Ovary (tissue), 7 donors: ENCODE measurements at regions not wholly inside any gene's neighbourhood (a gene's known extent, or its start where the extent isn't known, plus 50 kb on each side); places are given as distances from the start of the nearest gene placed in this dataset.

Experiments used
- DNase-seq, 5 donors: peaks; one replicate each; pipeline ENCODE4 v3.0.0-alpha.2; 2019 to 2020
- H3K27ac ChIP-seq, 2 donors: fragments of 200-600 bp; one replicate each; pipeline versions ENCODE4 v1.5.1 to v1.8.0; 2019 to 2022
- H3K27me3 ChIP-seq: fragments of 200-600 bp; one replicate; pipeline ENCODE4 v1.8.0; 2022
- H3K36me3 ChIP-seq: fragments of 200-600 bp; sonication (generic); one replicate; pipeline ENCODE4 v1.5.1; 2019
- H3K4me1 ChIP-seq: one replicate; pipeline ENCODE4 v1.8.1; 2013; ENCODE audit warnings: mild to moderate bottlenecking, moderate library complexity; ENCODE audit not compliant: insufficient read depth
- H3K4me3 ChIP-seq: fragments of 200-600 bp; sonication (generic); one replicate; pipeline ENCODE4 v1.5.1; 2017
- H3K9me3 ChIP-seq, 2 donors: fragments of 200-600 bp in 1 of 2; sonication (generic) in 1 of 2; one replicate each; pipeline versions ENCODE4 v1.5.1 to v1.8.1; 2013 to 2019; ENCODE audit warnings: mild to moderate bottlenecking in 1 of 2, moderate library complexity in 1 of 2
- EP300 ChIP-seq: sonication (generic); formaldehyde crosslinking; IDR thresholded peaks from one replicate; pipeline ENCODE4 v1.6.1; 2017; ENCODE audit warnings: antibody characterized with exemption
- POLR2A ChIP-seq: fragments of 450-650 bp; IDR thresholded peaks from one replicate; pipeline ENCODE4 v1.6.1; 2017; ENCODE audit warnings: antibody characterized with exemption, mild to moderate bottlenecking, moderate library complexity
- WGBS, 3 donors: extraction: QIAGEN DNeasy Blood & Tissue Kit in 1 of 3; methylation state at CpG; one replicate each; pipeline versions ENCODE4 v1.1.5 to v1.1.7; 2013 to 2017; 5-methylcytosine and 5-hydroxymethylcytosine counted together
- intact Hi-C, 4 donors: fragments of 100-400 bp; cut with DNase I; formaldehyde crosslinking; loops; one replicate each; pipeline versions ENCODE4 v1.11.0 to v1.15.1; 2022 to 2023
- TF ChIP-seq, protein P1 (sequence below), 3 donors: fragments of 450-650 bp in 2 of 3; fragments of 200-600 bp in 1 of 3; IDR thresholded peaks; one replicate each; pipeline versions ENCODE4 v1.5.1 to v1.8.0; 2016 to 2022; ENCODE audit warnings: antibody characterized with exemption in 3 of 3, mild to moderate bottlenecking in 1 of 3
- donor health status: DM: no; HTN: no; CAD: no; lungs with moderate emphysema.
- donor health status: DM: no; HTN: no; CAD: no.
- donor health status: Bipolar disorder and iron deficiency.
- donor health status: DM: no; HTN: no; CAD: no.
- donor health status: DM: yes; HTN: yes; CAD: no.

DNA sequence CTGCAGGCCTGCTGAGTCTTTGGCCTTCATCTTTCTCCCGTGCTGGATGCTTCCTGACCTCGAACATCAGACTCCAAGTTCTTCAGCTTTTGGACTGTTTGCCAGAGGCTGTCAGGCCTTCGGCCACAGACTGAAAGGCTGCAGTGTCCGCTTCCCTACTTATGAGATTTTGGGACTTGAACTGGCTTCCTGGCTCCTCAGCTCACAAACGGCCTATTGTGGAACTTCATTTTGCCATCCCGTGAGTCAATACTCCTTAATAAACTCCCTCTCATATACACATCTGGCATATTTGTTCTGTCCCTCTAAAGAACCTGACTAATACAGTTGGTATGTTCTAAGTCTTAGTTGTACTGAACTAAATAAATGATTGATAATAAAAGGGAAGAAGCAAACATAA lies 702.8 kb upstream of the LINC00305 start:
- 77 to 84% (median 77%) methylated on average over 6 of the region's 6 CpGs for WGBS, 3 donors
- H3K36me3 ChIP-seq: no peaks in the 10 kb centered on the region
- no peaks in the 10 kb centered on the region for H3K9me3 ChIP-seq
- H3K27ac ChIP-seq: no peak overlapping the region
- no peak for DNase-seq
- intact Hi-C loops: no loop called here
- no peaks in the 10 kb centered on the region for H3K27me3 ChIP-seq
- H3K4me1 ChIP-seq: no peaks in the 10 kb centered on the region
- TF ChIP-seq EP300 (no peak), POLR2A (no peak)
- TF ChIP-seq, protein P1, sequence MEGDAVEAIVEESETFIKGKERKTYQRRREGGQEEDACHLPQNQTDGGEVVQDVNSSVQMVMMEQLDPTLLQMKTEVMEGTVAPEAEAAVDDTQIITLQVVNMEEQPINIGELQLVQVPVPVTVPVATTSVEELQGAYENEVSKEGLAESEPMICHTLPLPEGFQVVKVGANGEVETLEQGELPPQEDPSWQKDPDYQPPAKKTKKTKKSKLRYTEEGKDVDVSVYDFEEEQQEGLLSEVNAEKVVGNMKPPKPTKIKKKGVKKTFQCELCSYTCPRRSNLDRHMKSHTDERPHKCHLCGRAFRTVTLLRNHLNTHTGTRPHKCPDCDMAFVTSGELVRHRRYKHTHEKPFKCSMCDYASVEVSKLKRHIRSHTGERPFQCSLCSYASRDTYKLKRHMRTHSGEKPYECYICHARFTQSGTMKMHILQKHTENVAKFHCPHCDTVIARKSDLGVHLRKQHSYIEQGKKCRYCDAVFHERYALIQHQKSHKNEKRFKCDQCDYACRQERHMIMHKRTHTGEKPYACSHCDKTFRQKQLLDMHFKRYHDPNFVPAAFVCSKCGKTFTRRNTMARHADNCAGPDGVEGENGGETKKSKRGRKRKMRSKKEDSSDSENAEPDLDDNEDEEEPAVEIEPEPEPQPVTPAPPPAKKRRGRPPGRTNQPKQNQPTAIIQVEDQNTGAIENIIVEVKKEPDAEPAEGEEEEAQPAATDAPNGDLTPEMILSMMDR (IDR thresholded peaks at IDR 0.05): no peak
- H3K4me3 ChIP-seq: no peak overlapping the region

DNA sequence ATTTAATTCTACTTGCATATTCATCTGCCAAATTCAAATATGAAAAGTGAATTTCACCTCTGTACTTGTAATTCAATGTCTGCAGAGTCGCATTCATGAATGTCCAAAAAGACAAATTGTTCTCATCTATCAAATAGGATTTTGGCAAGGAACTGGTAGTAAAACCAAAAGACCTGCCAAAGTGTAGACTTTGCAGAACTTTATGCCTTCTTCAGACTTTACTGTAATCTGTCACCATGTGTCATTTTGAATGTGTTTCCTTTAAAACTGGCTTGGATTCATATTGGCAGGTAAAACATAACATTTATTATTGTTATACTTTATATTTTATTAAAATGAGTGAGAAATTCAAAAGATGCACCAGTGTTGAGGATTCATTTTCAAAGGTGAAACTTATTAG lies 701.9 kb upstream of the LINC00305 start:
- no peaks in the 10 kb centered on the region for H3K36me3 ChIP-seq
- DNase-seq: no peak
- TF ChIP-seq POLR2A (no peak), EP300 (no peak)
- TF ChIP-seq, protein P1 (IDR thresholded peaks at IDR 0.05): no peak
- intact Hi-C loops: no loop called here
- no peak overlapping the region for H3K4me3 ChIP-seq
- no peak overlapping the region for H3K27ac ChIP-seq
- no peaks in the 10 kb centered on the region for H3K27me3 ChIP-seq
- WGBS, 3 donors: 50 to 81% (median 81%) methylated on average over 1 of the region's 1 CpG
- H3K4me1 ChIP-seq: no peaks in the 10 kb centered on the region
- H3K9me3 ChIP-seq: no peaks in the 10 kb centered on the region

DNA sequence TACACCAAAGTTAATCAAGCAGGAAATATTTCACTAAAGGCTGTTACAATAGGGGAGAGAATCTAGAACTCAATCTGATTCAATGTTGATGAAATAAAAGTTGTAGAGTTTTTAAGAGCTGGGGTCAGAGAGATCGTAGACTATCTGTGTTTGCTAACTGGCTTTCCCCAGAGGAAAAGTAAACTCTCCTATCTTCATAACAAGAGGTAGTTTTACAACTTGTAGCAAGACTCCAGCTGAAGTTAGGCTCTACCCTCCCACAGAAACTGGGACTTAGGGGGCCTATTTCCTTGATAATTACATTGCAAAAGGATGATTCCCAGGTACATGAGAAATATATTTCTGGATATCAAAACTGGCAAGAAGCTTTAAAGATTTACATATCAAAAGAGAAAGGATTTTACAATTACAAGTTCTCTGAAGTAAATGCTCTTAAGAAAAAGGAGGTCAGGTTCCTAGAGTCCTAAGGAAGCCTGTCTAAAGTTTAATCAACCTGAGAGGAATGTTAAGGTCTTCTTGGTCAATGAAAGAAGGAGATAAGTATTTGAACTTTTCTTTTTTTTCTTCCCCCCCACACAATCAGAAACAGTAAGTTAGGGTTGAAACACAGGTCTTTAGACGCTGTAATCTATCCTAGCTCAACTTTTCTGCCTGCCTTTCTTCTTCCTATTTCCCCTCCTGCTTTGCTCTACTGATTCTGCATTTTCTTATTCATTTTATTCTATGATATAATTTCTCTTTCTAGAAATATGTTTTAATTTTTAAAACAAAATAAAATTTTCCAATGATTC lies 692.2 kb upstream of the LINC00305 start:
- no peaks in the 10 kb centered on the region for H3K9me3 ChIP-seq
- H3K4me1 ChIP-seq: no peaks in the 10 kb centered on the region
- intact Hi-C loops: no loop called here
- WGBS, 3 donors: 64 to 81% (median 67%) methylated on average over 2 of the region's 2 CpGs
- DNase-seq: no peak
- H3K36me3 ChIP-seq: no peaks in the 10 kb centered on the region
- H3K27me3 ChIP-seq: no peaks in the 10 kb centered on the region
- H3K27ac ChIP-seq: no peak overlapping the region
- TF ChIP-seq, protein P1 (IDR thresholded peaks at IDR 0.05): no peak
- TF ChIP-seq EP300: no peak
- no peak for TF ChIP-seq POLR2A
- H3K4me3 ChIP-seq: no peak overlapping the region

DNA sequence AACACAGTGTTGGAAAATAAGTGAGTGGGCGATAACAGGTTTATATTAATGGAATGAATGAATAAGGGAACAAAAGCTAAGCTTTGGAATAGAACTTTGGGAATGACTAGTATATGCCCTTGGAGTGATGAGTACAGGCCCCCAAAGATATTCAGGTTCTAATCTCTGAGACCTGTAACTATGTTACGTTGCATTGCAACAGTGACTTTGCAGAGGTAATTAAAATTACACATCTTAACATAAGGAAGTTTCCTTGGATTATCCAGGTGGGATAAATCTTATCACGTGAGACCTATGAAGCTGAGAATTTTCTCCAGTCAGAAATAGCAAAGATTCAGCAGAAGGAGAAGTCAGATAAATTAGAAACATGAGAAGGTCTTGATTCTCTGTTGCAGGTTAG lies 661.5 kb upstream of the LINC00305 start:
- intact Hi-C loops: no loop called here
- H3K9me3 ChIP-seq: no peaks in the 10 kb centered on the region
- TF ChIP-seq POLR2A (no peak), EP300 (no peak)
- TF ChIP-seq, protein P1 (IDR thresholded peaks at IDR 0.05): no peak
- no peaks in the 10 kb centered on the region for H3K27me3 ChIP-seq
- no peaks in the 10 kb centered on the region for H3K36me3 ChIP-seq
- DNase-seq: no peak
- no peak overlapping the region for H3K27ac ChIP-seq
- 86 to 94% (median 91%) methylated on average over 3 of the region's 3 CpGs for WGBS, 3 donors
- H3K4me3 ChIP-seq: no peak overlapping the region
- H3K4me1 ChIP-seq: no peaks in the 10 kb centered on the region
